ENCODE measurements at regions not wholly inside any gene's neighbourhood (a gene's known extent, or its start where the extent isn't known, plus 50 kb on each side); places are given as distances from the start of the nearest gene placed in this dataset.

DNA sequence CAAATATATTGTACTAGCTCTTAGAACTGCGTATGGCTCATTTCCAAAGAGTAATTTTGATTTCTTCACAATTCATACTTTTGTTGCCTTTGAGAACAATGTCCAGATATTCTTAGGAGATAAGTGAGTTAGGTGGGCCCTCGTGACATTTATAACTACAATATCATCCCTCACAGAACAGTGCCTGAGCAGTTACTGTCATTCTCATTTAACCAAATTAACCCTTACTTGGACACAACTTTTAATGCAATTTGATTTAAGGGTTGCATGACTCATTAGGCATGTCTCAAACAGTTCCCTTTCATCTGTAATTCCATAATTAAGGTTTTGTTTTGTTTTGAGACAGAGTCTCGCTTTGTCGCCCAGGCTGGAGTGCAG is 68.1 kb upstream of the DNAH14 start:
- Histone ChIP-seq H3K23me2 (ENCODE audit: low read depth, low read length) (no peaks in the 10 kb centered on the region), H4K8ac (ENCODE audit: extremely low read depth, insufficient read depth, low read length) (no peak overlapping the region), H2BK15ac (ENCODE audit: low read length) (no peak overlapping the region), H3K4me2 (ENCODE audit: insufficient read depth in 1 of 2, low read depth in 2 of 2, low read length in 2 of 2) (no peak overlapping the region), H3K79me1 (ENCODE audit: low read depth, low read length) (no peaks in the 10 kb centered on the region), H3K14ac (ENCODE audit: insufficient read length) (no peak overlapping the region), H3K18ac (ENCODE audit: extremely low read depth, low read length) (no peak overlapping the region), H3K9ac (replicated peaks in 1 of 4; ENCODE audit: extremely low read depth in 1 of 4, low read depth in 3 of 4, low read length in 3 of 4) (no peak overlapping the region), H3K36me3 (ENCODE audit: control insufficient read depth in 2 of 4, insufficient read depth in 4 of 4, low read length in 3 of 4) (no peaks in the 10 kb centered on the region), H2AK5ac (ENCODE audit: low read depth, low read length) (no peak overlapping the region), H2BK20ac (ENCODE audit: low read length) (no peak overlapping the region), H3K4me1 (replicated peaks in 1 of 4; ENCODE audit: control insufficient read depth in 3 of 4, insufficient read depth in 4 of 4, low read length in 3 of 4) (no peaks in the 10 kb centered on the region), H3K27ac (ENCODE audit: low read depth, low read length) (no peak overlapping the region), H3K9me3 (ENCODE audit: insufficient read depth in 2 of 2, low read depth in 1 of 2, low read length in 1 of 2) (peaks cover 0 to 5% of the 10 kb centered on the region in 2 experiments; a peak in 1 of 4 replicates), H2BK5ac (ENCODE audit: low read depth, low read length) (no peak overlapping the region), H2BK12ac (ENCODE audit: low read depth, low read length) (no peak overlapping the region), H2AFZ (ENCODE audit: low read length) (no peak overlapping the region), H3K79me2 (ENCODE audit: control insufficient read depth in 1 of 2, insufficient read depth in 2 of 2, low read length in 2 of 2) (no peaks in the 10 kb centered on the region), H3K4me3 (ENCODE audit: extremely low read depth in 1 of 4, insufficient read depth in 2 of 4, low read depth in 3 of 4, low read length in 4 of 4) (no peak overlapping the region), H3K56ac (replicated peaks; ENCODE audit: insufficient read length, low read depth, low read length) (no peak overlapping the region), H3K27me3 (replicated peaks in 1 of 4; ENCODE audit: control insufficient read depth in 3 of 4, extremely low read depth in 1 of 4, insufficient read depth in 3 of 4, low read length in 3 of 4) (no peaks in the 10 kb centered on the region), H4K5ac (ENCODE audit: insufficient read length, low read depth, low read length) (no peak overlapping the region), H3K23ac (ENCODE audit: insufficient read length) (no peak overlapping the region), H2BK120ac (replicated peaks; ENCODE audit: low read depth, low read length) (no peak overlapping the region), H4K91ac (replicated peaks; ENCODE audit: insufficient read length, low read length) (no peak overlapping the region), H3K4ac (replicated peaks; ENCODE audit: insufficient read length, low read depth, low read length) (no peak overlapping the region), H4K20me1 (replicated peaks in 1 of 2; ENCODE audit: control insufficient read depth in 1 of 2, insufficient read depth in 2 of 2, low read length in 2 of 2) (no peaks in the 10 kb centered on the region)
- no peak for DNase-seq (ENCODE audit: low read depth in 1 of 2, low spot score in 2 of 2)
- WGBS, 2 experiments (ENCODE audit: extremely low coverage in 1 of 2, insufficient coverage in 1 of 2, insufficient read length in 1 of 2, insufficient replicate concordance in 2 of 2, low coverage in 1 of 2, low lambda C conversion rate in 2 of 2, missing lambda C conversion rate in 1 of 2), result 91% methylated on average over 4 of the region's 4 CpGs; no CpG with 5 or more reads in 1 of the 2 experiments
- FAIRE-seq, result no peak
- CTCF ChIA-PET (ENCODE audit: partially characterized antibody), result interaction anchor here (0.9 to 4.3 kb wide), 7 partner anchors 9 to 348 kb away, joined by 3 to 51 read pairs (median 4); no protein-coding TSS in a partner anchor
- POLR2A ChIA-PET (ENCODE audit: partially characterized antibody), result no interaction called here
- TF ChIP-seq, protein P1, sequence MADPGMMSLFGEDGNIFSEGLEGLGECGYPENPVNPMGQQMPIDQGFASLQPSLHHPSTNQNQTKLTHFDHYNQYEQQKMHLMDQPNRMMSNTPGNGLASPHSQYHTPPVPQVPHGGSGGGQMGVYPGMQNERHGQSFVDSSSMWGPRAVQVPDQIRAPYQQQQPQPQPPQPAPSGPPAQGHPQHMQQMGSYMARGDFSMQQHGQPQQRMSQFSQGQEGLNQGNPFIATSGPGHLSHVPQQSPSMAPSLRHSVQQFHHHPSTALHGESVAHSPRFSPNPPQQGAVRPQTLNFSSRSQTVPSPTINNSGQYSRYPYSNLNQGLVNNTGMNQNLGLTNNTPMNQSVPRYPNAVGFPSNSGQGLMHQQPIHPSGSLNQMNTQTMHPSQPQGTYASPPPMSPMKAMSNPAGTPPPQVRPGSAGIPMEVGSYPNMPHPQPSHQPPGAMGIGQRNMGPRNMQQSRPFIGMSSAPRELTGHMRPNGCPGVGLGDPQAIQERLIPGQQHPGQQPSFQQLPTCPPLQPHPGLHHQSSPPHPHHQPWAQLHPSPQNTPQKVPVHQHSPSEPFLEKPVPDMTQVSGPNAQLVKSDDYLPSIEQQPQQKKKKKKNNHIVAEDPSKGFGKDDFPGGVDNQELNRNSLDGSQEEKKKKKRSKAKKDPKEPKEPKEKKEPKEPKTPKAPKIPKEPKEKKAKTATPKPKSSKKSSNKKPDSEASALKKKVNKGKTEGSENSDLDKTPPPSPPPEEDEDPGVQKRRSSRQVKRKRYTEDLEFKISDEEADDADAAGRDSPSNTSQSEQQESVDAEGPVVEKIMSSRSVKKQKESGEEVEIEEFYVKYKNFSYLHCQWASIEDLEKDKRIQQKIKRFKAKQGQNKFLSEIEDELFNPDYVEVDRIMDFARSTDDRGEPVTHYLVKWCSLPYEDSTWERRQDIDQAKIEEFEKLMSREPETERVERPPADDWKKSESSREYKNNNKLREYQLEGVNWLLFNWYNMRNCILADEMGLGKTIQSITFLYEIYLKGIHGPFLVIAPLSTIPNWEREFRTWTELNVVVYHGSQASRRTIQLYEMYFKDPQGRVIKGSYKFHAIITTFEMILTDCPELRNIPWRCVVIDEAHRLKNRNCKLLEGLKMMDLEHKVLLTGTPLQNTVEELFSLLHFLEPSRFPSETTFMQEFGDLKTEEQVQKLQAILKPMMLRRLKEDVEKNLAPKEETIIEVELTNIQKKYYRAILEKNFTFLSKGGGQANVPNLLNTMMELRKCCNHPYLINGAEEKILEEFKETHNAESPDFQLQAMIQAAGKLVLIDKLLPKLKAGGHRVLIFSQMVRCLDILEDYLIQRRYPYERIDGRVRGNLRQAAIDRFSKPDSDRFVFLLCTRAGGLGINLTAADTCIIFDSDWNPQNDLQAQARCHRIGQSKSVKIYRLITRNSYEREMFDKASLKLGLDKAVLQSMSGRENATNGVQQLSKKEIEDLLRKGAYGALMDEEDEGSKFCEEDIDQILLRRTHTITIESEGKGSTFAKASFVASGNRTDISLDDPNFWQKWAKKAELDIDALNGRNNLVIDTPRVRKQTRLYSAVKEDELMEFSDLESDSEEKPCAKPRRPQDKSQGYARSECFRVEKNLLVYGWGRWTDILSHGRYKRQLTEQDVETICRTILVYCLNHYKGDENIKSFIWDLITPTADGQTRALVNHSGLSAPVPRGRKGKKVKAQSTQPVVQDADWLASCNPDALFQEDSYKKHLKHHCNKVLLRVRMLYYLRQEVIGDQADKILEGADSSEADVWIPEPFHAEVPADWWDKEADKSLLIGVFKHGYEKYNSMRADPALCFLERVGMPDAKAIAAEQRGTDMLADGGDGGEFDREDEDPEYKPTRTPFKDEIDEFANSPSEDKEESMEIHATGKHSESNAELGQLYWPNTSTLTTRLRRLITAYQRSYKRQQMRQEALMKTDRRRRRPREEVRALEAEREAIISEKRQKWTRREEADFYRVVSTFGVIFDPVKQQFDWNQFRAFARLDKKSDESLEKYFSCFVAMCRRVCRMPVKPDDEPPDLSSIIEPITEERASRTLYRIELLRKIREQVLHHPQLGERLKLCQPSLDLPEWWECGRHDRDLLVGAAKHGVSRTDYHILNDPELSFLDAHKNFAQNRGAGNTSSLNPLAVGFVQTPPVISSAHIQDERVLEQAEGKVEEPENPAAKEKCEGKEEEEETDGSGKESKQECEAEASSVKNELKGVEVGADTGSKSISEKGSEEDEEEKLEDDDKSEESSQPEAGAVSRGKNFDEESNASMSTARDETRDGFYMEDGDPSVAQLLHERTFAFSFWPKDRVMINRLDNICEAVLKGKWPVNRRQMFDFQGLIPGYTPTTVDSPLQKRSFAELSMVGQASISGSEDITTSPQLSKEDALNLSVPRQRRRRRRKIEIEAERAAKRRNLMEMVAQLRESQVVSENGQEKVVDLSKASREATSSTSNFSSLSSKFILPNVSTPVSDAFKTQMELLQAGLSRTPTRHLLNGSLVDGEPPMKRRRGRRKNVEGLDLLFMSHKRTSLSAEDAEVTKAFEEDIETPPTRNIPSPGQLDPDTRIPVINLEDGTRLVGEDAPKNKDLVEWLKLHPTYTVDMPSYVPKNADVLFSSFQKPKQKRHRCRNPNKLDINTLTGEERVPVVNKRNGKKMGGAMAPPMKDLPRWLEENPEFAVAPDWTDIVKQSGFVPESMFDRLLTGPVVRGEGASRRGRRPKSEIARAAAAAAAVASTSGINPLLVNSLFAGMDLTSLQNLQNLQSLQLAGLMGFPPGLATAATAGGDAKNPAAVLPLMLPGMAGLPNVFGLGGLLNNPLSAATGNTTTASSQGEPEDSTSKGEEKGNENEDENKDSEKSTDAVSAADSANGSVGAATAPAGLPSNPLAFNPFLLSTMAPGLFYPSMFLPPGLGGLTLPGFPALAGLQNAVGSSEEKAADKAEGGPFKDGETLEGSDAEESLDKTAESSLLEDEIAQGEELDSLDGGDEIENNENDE (IDR thresholded peaks at IDR 0.05; ENCODE audit: insufficient replicate concordance, low read length), result no peak
